Kidney (tissue), 13 donors: ENCODE measurements at regions not wholly inside any gene's neighbourhood (a gene's known extent, or its start where the extent isn't known, plus 50 kb on each side); places are given as distances from the start of the nearest gene placed in this dataset.
A peak's percentile ranks its signal among the peaks of the same experiment; 100 is the strongest.

ENCODE experiments used
- DNase-seq, 5 donors: peaks; one replicate each; pipeline ENCODE4 v3.0.0-alpha.2; 2013 to 2020
- FAIRE-seq: peaks from 2 replicates; lab custom pipeline; 2012; peaks lifted over from hg19 to GRCh38; lab: Jason Lieb, UNC
- H3K27ac ChIP-seq, 2 donors: one replicate each; pipeline ENCODE4 v1.7.0; 2013; ENCODE audit warnings: low read depth in 2 of 2, low read length in 2 of 2, inconsistent platforms in 1 of 2
- H3K27me3 ChIP-seq: one replicate; pipeline ENCODE4 v1.7.1; 2013; ENCODE audit warnings: low read length, inconsistent platforms; ENCODE audit not compliant: control insufficient read depth, insufficient read depth
- H3K36me3 ChIP-seq, 3 donors: one replicate each; pipeline versions ENCODE4 v1.7.0 to v1.7.1; 2013; ENCODE audit warnings: low read length in 3 of 3, control low read depth in 1 of 3, inconsistent platforms in 1 of 3; ENCODE audit not compliant: insufficient read depth in 3 of 3, control insufficient read depth in 2 of 3
- H3K4me1 ChIP-seq, 3 donors: one replicate each; pipeline versions ENCODE4 v1.7.0 to v1.7.1; 2013; ENCODE audit warnings: low read length in 3 of 3, inconsistent platforms in 1 of 3, low read depth in 1 of 3; ENCODE audit not compliant: control insufficient read depth in 2 of 3, insufficient read depth in 2 of 3
- H3K4me3 ChIP-seq, 3 donors: one replicate each; pipeline versions ENCODE4 v1.7.0 to v1.8.1; 2013; ENCODE audit warnings: low read length in 3 of 3, control low read depth in 1 of 3, inconsistent platforms in 1 of 3
- H3K9ac ChIP-seq, 3 donors: one replicate each; pipeline versions ENCODE4 v1.7.0 to v1.7.1; 2013; ENCODE audit warnings: low read length in 3 of 3, control low read depth in 1 of 3, inconsistent platforms in 1 of 3
- H3K9me3 ChIP-seq, 3 donors: one replicate each; pipeline versions ENCODE4 v1.7.0 to v1.7.1; 2013; ENCODE audit warnings: low read length in 3 of 3, control low read depth in 1 of 3, inconsistent platforms in 1 of 3; ENCODE audit not compliant: control insufficient read depth in 2 of 3, insufficient read depth in 1 of 3
- intact Hi-C: fragments of 100-400 bp; cut with DNase I; formaldehyde crosslinking; loops from one replicate; pipeline ENCODE4 v1.11.1; 2022
- TF ChIP-seq, protein P1 (sequence below): IDR thresholded peaks from 3 replicates; pipeline ENCODE4 v1.5.1; 2012; ENCODE audit warnings: mild to moderate bottlenecking, moderate library complexity, borderline replicate concordance; ENCODE audit not compliant: insufficient read depth; ENCODE audit errors: extremely low read depth
- donor health status: control.
- donor health status: control.
- donor health status: control.
- donor health status: control.
- donor health status: control.
- donor health status: DM: yes; HTN: yes; CAD: no.
- donor health status: Normal renal cell carcinoma (clear cell type).

DNA sequence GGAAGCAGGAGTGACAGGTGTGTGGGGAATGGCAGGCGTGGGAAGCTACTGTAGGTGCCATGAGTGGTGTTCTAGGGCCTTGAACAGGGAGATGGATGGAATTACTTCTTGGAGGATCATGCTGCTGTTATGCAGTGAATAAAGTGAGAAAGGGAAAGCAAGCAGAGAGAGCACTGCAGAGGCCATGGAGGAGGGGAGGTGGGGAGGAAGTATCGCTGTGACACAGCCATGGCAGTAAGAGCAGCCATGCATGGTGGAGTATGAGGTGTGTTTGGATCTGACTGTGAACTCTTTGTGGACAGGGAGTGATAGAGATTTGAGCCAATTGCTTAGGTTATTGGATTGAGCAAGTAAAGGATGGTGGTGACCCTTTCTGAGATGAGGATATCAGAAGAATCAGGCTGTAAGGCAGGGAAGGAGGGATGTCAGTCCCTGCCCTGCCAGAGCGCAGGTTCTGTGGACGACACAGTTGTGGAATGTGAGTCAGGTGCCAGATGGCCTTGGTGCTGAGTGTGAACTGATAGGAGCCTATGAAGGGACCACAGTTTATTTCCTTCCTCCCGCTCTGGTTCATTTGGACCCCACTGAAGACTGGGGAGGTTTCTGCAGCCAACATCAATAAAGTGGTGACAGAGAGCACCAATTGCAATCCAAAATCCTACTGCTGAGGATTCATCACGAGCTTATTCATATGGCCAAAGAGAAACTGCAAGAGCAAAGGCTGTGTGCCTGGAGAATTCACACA is 105.5 kb upstream of the TMEM72 start:
- Histone ChIP-seq H3K27me3 (no peaks in the 10 kb centered on the region), H3K4me1 (peaks cover 0 to 13% (median 11%) of the 10 kb centered on the region in 3 donors), H3K4me3 (no peak overlapping the region), H3K9ac (no peak overlapping the region), H3K9me3 (no peaks in the 10 kb centered on the region), H3K36me3 (no peaks in the 10 kb centered on the region), H3K27ac (no peak overlapping the region)
- DNase-seq, result no peak
- FAIRE-seq, result no peak
- intact Hi-C loops, result no loop called here
- TF ChIP-seq, protein P1, sequence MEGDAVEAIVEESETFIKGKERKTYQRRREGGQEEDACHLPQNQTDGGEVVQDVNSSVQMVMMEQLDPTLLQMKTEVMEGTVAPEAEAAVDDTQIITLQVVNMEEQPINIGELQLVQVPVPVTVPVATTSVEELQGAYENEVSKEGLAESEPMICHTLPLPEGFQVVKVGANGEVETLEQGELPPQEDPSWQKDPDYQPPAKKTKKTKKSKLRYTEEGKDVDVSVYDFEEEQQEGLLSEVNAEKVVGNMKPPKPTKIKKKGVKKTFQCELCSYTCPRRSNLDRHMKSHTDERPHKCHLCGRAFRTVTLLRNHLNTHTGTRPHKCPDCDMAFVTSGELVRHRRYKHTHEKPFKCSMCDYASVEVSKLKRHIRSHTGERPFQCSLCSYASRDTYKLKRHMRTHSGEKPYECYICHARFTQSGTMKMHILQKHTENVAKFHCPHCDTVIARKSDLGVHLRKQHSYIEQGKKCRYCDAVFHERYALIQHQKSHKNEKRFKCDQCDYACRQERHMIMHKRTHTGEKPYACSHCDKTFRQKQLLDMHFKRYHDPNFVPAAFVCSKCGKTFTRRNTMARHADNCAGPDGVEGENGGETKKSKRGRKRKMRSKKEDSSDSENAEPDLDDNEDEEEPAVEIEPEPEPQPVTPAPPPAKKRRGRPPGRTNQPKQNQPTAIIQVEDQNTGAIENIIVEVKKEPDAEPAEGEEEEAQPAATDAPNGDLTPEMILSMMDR, result no peak

DNA sequence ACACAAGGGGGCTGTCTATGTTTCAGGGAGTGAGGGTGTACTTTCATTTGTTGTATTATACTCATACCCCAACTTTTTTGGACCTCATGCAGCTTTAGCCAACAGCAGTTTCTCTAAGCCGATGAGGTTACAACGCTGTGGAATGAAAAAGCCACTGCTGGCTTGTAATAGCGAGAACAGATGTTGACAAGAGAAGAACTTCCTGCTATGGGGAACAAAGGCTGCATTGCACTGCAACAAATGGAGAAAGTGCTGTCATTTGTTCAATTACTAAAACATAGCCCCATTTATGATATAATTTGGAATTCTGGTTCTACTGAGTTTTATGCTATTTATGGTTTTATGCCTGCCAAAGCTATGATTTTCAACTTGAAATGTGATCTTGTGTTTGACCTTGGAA is 104.2 kb upstream of the TMEM72 start:
- FAIRE-seq (no peak), DNase-seq (peak in 1 of 5 donors; percentile 44)
- no peak overlapping the region for H3K4me3 ChIP-seq
- H3K9me3 ChIP-seq, result no peaks in the 10 kb centered on the region
- no peaks in the 10 kb centered on the region for H3K27me3 ChIP-seq
- peaks cover 0 to 13% (median 11%) of the 10 kb centered on the region in 3 donors for H3K4me1 ChIP-seq
- intact Hi-C loops, result no loop called here
- no peak overlapping the region for H3K27ac ChIP-seq
- TF ChIP-seq, protein P1, result no peak
- H3K9ac ChIP-seq, result no peak overlapping the region
- H3K36me3 ChIP-seq, result no peaks in the 10 kb centered on the region

DNA sequence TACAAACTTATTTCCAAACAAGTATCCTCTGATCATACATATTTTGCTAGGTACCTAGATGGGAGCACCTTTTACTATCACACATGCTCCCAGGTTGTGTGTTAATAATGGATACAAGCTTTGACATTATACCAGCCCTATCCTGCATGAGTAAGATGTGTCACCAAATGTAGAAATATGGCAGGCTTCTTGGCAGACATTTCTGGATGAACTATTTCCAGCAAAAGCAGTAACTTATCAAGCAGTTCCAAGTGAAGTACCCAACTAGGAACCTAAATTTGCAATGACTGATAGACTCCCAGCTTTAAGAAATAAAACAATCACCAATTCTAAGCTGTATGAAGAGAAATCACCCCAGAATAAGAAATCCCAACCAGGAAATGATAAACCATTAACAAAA is 103.7 kb upstream of the TMEM72 start:
- no peak for DNase-seq
- H3K36me3 ChIP-seq, result no peaks in the 10 kb centered on the region
- no peak for FAIRE-seq
- peaks cover 0 to 8% (median 6%) of the 10 kb centered on the region in 3 donors for H3K4me1 ChIP-seq
- intact Hi-C loops, result no loop called here
- H3K27me3 ChIP-seq, result no peaks in the 10 kb centered on the region
- no peak overlapping the region for H3K4me3 ChIP-seq
- no peaks in the 10 kb centered on the region for H3K9me3 ChIP-seq
- TF ChIP-seq, protein P1, result no peak
- no peak overlapping the region for H3K27ac ChIP-seq
- no peak overlapping the region for H3K9ac ChIP-seq

DNA sequence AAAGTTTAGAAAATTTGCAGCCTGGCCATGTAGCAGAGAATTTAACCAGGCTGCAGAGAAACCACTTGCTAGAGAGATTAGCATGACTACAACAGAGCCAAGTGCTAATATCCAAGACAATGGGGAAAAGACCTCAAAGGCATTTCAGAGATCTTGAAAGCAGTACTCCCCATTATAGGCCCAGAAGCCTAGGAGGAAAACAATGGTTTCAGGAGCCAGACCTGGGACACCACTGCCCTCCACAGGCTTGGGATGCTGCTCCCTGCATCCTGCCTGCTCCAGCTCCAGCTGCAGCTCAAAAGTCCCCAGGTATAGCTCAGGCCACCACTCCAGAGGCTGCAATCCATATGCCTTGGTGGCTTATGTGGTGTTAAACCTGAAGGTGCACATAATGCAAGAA is 101.5 kb upstream of the TMEM72 start:
- H3K4me3 ChIP-seq, result no peak overlapping the region
- TF ChIP-seq, protein P1, result no peak
- FAIRE-seq, result no peak

More for the DNA sequence above, 101.5 kb upstream of the TMEM72 start:
- Histone ChIP-seq H3K27me3 (no peaks in the 10 kb centered on the region), H3K36me3 (no peaks in the 10 kb centered on the region), H3K9ac (no peak overlapping the region), H3K27ac (no peak overlapping the region), H3K4me1 (peaks cover 0 to 5% (median 0%) of the 10 kb centered on the region in 3 donors), H3K9me3 (no peaks in the 10 kb centered on the region)
- intact Hi-C loops, result no loop called here
- no peak for DNase-seq
